GM19351 (cell line): ENCODE measurements at regions not wholly inside any gene's neighbourhood (a gene's known extent, or its start where the extent isn't known, plus 50 kb on each side); places are given as distances from the start of the nearest gene placed in this dataset.
"Not testable (repeated sequence)": the region's sequence is repeated elsewhere in the genome, so short reads cannot be mapped to it uniquely, and the experiment has no call there.

Source experiments
- ATAC-seq: cut with Tn5 transposase; IDR thresholded peaks from one replicate; pipeline ENCODE4 v1.9.1; 2021; ENCODE audit warnings: mild to moderate bottlenecking, moderate library complexity; ENCODE audit not compliant: unreplicated experiment

DNA sequence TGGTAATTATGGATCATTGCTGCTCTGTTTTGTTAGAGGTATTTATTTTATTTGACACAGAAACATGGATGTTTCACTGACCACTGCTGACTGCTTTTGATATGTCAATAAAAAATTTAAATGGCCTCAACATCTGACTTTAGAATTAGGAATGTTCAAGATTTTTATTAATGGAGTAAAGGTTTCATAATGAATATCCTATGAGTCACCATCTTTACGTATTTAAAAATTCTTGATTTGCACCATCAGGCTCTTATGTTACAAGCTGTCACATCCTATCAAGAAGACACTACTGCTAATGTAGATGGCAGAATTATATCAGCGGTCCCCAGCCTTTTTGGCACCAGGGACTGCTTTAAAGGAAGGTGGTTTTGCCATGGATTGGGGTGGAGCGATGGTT lies 578.7 kb upstream of the NRP1 start:
- ATAC-seq: no peak

DNA sequence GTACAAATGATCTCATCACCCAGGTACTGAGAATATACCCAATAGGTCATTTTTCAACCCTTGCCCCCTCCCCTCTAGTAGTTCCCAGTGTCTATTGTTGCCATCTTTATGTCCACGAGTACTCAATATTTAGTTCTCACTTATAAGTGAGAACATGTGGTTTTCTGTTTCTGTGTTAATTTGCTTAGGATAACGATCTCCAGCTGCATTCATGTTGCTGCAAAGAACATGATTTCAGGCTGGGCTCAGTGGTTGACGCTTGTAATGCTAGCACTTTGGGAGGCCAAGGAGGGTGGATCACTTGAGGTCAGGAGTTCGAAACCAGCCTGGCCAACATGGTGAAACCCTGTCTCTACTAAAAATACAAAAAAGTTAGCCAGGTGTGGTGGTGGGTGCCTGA lies 575.0 kb upstream of the NRP1 start:
- ATAC-seq: not testable (repeated sequence)

DNA sequence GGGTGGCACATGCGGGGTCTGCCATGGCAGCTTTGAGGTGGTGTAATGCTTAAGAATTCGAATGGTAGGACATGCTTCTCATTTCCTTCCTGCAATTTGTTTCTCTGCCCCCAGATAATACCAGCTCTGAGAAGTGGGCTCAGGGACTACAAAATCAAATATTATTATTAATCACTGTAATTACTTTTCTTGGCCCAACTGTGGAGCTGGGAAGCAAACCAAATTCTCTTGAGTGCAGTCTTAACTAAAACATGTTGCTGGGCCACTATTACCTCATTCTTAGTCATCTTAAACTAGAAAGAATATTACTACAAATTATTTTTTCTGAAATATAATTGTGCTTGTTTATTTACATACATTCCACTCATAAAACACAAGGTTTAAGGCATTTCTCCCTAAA lies 566.7 kb upstream of the NRP1 start:
- ATAC-seq: no peak

DNA sequence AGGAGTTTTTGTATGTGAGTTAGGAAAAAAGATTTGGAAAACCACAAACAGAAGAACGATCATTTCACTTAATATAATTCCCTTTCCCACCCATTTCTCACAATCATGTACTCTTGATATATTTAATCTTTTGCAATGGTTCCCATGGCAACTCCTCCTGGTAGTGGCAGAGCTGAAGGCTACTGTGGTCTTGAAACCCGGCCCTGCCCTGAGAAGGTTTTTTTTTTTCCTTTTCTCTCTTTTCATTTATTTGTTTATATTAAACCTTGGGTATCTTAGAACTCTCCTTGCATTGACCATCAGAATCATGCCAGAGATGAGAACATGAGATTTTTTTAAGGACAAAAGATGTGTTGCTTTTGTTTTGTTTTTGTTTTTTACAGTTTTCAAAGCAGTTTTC lies 566.1 kb upstream of the NRP1 start:
- no peak for ATAC-seq

DNA sequence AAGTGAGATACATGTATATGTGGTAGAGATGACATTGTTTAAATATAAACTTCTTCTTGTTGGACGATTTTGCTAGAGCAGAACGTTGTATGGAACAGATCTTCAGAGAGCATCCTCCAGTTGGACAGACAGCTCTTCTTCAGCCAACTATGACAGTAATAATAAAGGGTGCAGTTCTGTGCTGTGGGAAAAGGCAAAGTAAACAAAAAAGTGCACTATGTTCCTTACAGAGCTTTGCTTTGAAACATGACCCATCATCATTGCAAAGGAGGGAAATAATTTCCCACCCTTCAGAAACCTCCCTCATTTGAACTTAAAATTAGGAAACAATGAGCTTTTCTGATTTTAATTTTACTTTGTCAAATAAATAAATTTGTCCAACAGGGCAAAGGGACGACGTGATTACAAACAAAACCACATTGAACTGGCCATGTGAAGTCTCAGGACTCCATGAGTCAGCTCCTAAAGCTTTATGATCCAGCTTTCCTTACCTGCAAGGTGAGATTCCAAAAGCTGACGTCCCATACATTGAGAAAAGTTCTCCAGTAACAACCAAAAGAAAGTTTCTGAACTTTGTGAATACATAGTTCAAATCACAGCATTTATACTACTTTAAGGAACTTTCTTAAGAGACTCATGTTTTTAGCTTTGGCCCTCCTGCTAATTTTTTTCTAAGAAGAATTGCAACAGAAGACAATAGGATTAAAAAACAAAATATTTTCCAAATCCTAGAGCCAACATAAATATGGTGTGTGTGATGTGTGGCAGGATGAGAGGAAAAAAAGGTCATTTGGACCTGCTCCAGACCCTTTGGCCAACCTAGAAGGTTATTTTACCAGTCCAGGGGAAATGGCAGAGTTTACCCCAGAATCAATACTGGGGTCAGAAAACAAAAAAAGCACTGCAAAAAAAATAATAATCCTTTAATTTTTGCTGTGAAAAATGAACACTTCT lies 565.4 kb upstream of the NRP1 start:
- ATAC-seq: no peak

DNA sequence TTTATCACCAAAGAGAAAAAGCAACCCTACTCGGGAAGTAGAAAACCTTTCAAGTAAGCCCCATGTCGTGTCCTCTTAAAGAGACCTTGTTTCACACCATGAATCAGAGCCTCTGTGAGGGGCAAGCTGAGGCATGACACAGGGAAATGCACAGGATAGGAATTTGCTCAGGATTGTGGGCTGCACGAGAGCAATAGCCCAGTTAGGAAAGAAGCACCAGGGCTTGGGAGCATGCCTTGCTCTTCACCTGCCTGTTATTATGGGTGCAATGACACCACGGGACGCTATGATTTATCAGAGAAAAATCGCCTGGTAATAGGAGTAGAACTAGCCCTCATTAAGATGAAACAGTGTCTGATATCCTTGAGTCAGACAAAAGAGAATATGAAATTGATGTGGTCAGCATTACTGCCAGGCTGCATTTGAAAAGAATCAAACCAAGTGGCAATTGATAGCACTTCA lies 562.9 kb upstream of the NRP1 start:
- ATAC-seq: no peak

- no peak for ATAC-seq
Measured at GRCh38 chr10:33893506-33893905, 559.0 kb upstream of the NRP1 start.

GRCh38 chr10:33889371-33889770 lies 554.9 kb upstream of the NRP1 start:
- ATAC-seq: no peak

GRCh38 chr10:33887188-33887587 lies 552.7 kb upstream of the NRP1 start:
- no peak for ATAC-seq

DNA sequence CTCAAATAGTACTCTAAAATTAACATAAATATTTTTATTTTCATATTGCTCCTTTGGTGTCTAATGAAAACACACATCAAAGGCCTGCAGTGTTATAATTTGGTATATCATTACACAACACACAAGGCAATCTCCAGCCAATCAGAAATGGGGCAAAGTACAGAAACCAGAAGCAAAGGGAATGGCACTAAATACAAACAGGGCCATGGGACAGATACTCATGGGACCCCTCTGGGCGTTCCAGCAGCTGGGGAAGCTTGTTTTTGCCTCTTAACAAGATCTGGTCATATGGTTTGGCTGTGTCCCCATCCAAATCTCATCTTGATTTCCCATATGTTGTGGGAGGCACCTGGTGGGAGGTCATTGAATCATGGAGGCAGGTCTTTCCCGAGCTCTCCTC lies 551.8 kb upstream of the NRP1 start:
- no peak for ATAC-seq

GRCh38 chr10:33884604-33885003 lies 550.1 kb upstream of the NRP1 start:
- ATAC-seq: no peak

GRCh38 chr10:33883881-33884280 lies 549.4 kb upstream of the NRP1 start:
- no peak for ATAC-seq

DNA sequence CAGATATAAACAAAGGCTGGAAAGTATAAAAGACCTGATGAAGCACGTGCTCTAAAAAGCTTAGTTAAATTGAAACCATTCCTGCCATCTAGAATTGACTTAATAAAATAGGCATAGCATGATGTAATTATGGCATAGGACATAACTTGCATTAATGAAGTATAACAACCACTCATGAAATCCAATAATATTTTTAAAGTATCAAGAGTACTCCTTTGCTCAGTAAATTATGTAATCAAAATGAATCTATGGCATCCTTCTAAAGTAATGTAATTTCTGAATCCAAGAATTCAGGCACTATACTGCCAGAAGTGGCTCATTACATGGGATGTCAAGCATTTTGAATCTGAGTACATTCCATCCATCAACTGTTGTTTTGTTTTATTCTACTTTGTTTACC lies 548.5 kb upstream of the NRP1 start:
- no peak for ATAC-seq

- ATAC-seq: no peak
Measured at GRCh38 chr10:33880291-33880690, 545.8 kb upstream of the NRP1 start.

- no peak for ATAC-seq
Measured at GRCh38 chr10:33878238-33878786, 543.8 kb upstream of the NRP1 start.

DNA sequence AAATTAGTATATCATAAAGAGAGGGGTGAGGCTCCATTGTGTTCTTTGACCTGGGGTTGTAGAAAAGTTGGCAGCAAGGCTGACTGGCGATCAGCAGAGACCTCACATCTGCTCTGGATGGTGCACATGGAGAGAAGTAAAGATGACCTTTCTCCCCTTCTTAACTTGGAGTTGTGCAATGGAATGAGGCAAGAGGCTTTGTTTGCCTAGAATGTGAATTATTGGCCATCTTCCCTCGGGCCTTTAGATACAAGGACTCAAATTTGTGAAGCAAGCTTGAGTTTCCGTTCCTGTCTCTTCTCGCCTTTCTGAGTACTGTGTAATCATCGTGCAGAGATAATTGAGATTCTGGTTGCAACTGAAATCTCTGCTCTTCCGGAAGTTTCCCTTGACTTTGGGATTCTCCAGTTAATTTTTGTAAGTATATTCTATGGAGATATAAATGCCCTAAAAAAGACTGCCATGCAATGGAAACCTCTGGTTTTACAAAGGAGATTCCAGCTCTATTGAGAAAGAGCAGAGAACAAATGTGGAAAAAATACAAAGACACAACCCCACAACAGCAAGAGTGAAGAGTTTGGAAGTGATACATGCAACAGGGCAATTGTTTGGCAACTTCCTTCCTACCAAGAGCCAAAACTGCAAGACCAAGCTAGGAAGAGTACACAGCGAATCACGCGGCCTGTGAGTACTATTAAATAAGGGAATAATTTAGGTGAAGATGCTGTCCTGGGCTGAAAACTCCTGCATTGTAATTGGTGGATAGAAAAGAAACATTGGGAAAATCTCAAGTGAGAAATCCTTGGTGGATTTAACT lies 542.3 kb upstream of the NRP1 start:
- no peak for ATAC-seq

DNA sequence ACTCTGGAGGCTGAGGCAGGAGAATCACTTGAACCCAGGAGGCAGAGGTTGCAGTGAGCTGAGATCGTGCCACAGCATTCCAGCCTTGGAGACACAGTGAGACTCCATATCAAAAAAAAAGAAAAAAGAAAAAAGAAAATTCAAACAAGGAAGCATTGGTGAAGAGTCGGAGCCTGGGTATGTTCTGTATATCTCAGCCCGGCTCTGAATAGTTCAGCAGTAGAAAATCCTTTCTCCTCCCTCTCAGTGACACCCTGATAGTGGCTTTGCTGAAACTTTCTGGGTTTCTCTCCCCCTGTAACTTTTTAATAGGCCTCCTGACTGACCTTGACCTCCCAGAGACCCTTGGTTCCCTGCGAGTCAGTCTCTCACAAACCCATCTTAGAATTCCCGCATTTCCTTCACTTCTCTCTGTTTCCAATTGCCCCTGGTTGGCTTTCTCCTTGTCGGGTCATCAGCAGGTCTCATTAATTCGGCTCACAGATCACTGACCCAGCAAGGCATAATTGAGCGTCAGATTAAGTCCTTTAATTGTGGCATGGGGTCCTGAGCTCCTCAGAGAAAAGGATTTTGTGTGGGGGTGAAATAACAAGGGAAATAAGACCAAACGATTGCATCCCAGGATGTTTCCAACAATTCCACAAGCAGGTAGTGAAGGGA lies 541.6 kb upstream of the NRP1 start:
- no peak for ATAC-seq

- ATAC-seq: no peak
Measured at GRCh38 chr10:33871061-33871956, 536.8 kb upstream of the NRP1 start.

DNA sequence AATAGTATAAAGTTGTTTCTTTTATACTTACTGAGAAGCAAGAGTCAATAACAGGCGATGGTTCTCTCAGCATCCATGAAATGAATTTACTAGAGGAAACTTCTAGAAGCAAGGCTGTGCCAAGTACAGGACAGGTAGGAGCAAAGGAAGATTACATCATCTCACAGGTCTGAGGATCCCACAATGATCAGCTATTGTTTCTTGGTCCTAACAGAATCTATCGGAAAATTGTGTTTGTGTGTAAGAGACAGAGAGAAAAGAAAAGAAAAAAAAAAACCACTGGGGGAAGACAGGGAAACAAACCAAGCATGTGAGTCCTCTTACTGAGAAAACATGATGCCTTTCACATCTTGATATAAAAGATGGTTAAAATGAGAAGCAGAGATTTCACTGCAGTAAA lies 535.0 kb upstream of the NRP1 start:
- no peak for ATAC-seq

GRCh38 chr10:33869028-33869427 lies 534.6 kb upstream of the NRP1 start:
- no peak for ATAC-seq
